DMS79 treated with DMSO at 0.1 percent for 48 hours (cell line): ENCODE measurements at regions not wholly inside any gene's neighbourhood (a gene's known extent, or its start where the extent isn't known, plus 50 kb on each side); places are given as distances from the start of the nearest gene placed in this dataset.

ENCODE experiments used
- DNase-seq: peaks from one replicate; lab custom pipeline; 2025; lab: John Stamatoyannopoulos, UW

- DNase-seq: no peak
Observed at GRCh38 chr14:86613126-86613525, 1083.2 kb downstream of the FLRT2 start.

DNA sequence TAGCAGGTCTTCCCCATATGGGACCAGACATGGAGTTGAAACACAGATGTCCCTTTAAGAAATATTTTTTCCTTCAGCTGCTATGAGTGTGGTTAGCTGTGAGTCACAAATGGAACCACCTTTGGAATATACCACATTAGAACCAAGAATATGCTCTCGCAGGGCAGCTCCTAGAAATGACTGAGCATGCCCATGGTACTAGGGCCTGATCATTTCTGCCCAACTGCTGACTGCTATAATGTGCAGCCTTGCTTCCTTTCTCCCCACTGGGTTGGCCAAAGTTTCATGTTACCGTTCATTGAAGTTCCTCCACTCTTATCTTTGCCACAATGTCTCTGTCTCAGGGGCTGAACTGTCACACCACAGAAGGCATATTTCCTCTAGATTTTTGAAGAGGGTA is 1074.6 kb downstream of the FLRT2 start:
- no peak for DNase-seq

- no peak for DNase-seq
Observed at GRCh38 chr14:86602263-86602662, 1072.3 kb downstream of the FLRT2 start.

- no peak for DNase-seq
Observed at GRCh38 chr14:86601813-86602212, 1071.9 kb downstream of the FLRT2 start.

DNA sequence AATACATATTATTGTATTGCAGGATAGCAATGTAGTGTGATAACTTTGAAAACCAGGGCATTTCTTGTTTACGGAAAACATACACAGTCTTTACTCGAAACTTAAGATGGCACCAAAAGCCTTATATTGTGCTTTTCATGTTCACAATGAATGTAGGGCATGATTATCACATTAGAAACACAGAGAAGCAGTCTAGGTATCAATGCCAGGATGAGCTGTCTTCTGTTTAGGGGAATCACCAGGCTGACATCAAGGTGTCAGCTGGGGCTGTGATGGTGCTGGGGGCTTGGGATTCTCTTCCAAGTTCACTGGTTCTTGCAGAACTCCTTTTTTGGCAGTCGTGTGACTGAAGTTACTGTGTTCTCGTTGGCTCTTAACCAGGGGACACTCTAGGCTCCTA is 1067.3 kb downstream of the FLRT2 start:
- DNase-seq: no peak

- no peak for DNase-seq
Observed at GRCh38 chr14:86596024-86596423, 1066.1 kb downstream of the FLRT2 start.

- DNase-seq: no peak
Observed at GRCh38 chr14:86575141-86575540, 1045.2 kb downstream of the FLRT2 start.

DNA sequence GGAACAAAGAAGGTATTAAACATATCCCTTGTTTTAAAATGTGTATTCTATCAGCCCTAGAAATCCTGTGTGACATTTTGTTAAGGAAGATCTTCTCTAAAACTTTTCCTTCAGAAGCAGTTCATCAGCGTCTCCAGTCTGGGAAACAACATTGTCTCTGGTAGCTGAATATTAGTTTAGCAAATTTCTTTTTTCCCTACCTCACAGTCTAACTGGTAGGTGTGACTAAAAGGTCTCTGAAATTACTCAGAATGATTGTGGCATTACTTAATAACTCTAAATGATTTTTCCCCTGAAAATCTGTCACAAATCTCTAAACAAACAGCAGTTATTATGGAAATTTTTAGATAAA is 1044.8 kb downstream of the FLRT2 start:
- DNase-seq: no peak

DNA sequence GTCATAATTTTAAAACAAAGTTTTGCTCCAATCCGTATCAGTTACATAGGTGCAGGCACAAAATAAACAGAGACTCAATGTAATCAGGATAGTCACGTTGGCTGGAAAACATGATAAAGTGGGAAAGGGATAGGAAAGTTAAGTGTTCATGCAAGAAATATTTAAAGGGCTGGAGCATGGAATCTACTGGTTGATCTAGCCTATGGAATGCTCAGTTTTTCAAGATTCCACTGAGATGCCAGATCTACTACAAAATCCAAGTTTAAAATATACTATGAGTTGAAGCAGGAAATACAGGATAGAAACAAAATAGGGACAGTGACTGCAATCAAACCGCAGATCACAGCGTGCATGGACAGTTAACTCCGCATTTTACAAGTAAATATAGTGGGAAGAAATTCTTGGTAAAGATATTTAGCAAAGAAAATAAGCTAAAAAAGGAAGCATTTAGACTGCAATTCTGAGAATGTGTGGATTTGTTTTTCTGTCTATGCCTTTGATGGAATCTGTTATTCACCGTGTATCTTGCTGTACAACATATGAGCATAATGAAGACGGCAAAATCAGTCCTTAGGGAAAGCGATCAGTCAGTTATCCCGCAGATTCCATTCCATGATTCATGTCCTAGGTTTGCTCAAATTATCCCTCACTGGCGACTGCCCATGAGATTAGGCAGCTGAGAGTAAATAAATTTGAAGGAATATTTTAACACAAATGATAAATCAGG is 1044.3 kb downstream of the FLRT2 start:
- no peak for DNase-seq

DNA sequence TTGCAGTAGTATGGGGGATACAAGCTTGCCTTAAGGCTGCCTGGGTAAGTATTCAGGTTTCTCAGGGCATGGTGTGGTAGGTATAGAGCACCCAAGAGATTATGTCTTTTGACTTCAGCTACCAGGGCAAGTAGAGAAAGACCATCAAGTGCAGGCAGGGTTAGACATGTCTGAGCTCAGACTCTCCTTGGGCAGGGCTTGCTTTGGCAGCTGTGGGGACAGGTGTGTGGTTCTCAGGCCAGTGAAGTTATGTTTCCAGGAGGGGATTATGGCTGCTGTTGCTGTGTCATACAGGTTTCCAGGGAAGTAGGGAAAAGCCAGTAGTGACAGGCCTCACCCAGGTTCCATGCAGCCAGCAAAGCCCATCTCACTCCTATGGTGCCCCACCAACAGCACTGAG is 1040.4 kb downstream of the FLRT2 start:
- no peak for DNase-seq

DNA sequence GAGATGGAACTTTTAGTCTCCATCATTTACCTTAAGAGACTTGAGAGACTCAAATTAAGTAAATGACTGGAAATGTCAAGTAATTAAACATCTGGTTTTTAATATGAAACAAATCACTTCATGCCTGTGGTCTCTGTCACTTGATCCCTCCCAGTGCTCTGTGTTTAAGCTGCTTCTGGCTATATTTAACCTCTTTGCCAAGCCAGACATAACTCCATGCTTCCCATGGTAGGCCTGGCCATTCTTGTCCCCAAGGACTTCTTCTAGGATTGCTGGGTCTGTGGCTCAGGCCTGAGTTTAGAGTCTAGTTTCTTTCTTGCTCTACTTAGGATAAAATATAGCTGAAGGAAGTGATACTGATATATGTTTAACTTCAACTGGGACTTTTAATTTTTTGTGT is 1013.6 kb downstream of the FLRT2 start:
- DNase-seq: no peak

DNA sequence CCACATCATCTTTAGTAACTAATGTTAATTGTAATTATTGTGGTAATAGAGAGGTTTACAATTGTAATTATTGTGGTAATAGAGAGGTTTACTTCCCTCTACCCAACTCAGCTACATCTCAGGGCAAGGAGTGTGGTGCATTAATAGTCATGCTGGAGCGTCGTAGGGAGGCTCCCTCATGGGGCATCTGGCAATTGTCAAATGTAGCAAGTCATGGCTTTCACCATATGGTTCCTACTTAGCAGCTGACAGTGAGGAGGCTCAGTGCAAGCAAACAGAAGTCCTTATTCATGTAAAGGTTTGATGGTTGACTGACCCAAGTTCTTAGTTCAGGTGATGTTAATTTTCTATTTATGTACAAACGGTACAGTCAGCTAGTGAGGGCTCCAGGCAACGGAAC is 1012.0 kb downstream of the FLRT2 start:
- DNase-seq: no peak

- no peak for DNase-seq
Observed at GRCh38 chr14:86540636-86541247, 1010.8 kb downstream of the FLRT2 start.

- no peak for DNase-seq
Observed at GRCh38 chr14:86539361-86540070, 1009.6 kb downstream of the FLRT2 start.

DNA sequence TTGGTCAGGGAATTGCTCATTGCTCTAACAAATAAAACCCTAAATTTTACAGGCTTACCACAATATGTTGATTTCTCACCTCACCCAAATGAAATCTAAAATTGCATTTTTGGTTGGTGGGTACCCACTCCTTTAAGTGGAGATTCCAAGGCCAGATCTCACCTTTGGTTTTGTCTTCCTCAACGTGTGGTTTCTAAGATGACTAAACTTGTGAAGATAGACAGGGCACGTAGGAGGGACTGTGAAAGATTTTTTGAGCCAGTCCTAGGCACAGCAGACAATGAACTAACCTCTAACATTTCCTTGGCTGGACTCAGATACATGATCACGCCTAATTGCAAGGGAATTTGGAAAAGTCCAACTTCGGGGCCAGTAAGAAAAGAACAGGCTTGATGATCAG is 1003.9 kb downstream of the FLRT2 start:
- no peak for DNase-seq

DNA sequence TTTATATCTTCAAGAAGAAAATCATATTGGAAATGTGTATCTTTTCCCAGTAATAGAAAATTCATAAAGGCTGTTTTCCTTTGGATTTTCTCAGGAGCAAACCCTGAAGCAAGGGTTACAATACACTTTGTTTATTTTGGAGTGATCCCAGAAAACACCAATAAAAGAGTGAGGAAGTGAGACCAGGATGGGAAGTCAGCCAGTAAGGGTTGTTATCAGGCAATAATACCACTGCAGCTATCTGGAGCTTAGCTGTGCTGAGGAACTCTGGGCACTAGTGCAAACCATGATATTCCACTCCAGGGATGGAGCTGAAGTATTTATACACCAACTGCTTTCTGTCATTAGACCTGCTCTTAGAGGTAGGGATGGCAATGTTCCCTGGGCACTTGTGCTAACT is 1002.3 kb downstream of the FLRT2 start:
- peak; percentile 18 for DNase-seq

DNA sequence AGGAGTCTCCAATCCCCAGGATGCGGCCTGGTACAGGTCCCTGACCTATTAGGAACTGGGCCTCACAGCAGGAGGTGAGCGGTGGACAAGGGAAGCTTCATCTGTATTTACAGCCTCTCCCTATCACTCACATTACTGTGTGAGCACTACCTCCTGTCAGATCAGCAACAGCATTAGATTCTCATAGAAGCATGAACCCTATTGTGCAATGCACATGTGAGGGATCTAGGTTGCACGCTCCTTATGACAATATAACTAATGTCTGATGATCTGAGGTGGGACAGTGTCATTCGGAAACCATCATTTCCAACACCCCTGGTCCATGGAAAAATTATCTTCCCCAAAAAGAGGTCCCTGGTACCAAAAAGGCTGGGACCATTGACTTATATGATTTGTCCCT is 1000.5 kb downstream of the FLRT2 start:
- no peak for DNase-seq

DNA sequence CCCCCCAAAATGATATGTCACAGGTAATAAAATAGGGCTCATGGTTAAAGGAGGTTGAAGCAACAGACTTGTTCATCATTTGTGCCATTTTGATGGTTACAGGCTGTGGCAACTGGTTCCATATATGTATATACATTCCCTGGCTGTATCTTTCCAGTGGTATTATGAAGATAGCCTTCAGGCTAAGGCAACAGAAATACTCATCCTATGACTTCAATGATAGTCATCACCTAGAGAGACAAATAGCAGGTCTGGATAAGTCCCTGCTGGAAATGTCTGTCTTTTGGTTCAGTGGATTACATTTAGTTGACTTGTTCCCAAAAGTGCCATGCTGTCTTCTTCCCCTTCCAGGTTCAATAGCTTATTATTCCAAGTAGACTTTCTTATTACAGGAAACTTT is 997.4 kb downstream of the FLRT2 start:
- no peak for DNase-seq

- DNase-seq: no peak
Observed at GRCh38 chr14:86525673-86526072, 995.7 kb downstream of the FLRT2 start.

DNA sequence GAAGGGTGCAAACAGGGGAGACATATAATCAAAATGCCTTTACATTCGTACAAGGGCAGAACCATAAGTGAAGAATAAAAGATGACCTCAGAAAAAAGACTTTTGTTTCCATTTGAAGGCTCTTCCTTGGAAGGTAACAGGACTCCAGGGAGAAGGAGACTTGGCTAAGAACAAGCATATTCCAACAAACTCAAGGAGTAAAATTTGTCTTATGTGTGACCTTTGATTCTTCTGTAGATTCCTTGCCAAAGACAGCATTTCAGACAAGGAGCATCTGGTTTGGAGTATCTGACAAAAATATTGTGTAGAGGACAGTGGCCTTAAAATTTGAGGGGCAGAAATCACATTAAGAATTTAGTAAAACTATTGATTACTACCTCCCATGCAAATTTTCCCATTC is 991.9 kb downstream of the FLRT2 start:
- DNase-seq: no peak

DNA sequence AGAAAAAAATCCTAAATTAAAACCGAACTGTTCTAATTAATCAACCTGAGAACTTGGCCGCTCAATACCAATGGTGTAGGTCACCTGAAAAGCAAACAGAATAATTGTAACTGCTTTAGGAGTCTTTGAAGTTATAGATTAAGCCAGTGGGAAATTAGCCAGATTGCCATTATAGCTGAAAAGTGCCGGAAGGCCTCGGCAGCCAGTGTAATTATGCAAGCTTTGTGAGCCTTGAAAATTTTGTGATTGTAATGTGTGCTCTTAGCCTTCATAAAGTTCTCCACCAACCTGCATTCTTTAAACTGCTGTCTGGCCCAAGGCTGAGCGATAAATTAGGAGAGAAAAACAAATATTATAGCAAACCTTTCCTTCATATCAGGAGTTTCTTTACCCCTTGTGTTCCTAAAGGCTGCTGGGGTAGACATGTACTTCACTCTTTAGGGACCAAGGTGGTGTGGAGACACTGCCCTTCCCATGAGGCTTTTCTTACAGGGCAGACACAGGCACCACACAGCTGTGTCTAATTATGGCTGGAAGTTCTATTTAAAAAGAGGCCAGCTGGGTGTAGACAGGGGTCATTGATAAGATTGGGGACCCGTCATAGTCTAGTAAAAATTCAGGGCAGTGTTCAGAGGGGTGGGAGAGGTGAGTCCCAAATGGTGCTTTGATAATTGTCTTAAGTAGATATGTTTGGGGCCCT is 991.2 kb downstream of the FLRT2 start:
- DNase-seq: no peak

DNA sequence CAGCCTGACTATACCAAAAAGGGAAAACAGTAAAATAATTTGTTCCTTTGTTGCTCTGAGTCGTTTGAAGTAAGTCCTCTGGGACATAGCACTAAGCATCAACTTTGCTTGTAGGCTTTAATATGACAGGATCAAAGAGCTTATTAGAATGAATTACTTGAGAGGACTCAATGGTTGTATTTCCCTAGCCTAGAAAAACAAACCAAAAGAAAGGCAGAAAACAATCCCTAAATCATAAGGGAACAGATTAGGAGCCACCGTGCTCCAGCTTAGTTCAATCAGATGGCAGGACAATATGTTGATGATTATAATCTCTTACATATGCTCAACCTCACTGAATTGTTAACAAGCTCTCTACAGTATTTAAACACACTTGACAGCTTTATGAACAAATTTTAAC is 988.4 kb downstream of the FLRT2 start:
- no peak for DNase-seq

DNA sequence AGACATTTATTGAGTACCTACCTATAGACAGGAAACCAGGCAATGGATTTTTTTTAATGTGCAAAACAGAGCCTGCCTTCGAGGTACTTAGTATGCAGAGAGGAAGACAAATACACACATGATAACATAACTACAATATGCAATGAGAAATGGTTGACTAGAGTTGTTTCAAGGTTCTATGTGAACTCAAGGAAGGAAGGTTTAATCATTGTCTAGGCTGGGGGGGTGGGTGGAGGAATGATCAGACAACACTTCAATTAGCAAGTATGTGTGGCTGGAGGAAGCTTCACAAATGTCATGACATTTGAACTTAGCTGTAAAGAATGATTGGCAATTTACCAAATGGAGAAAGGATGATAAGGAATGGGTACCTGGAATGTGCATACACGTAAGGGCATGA is 985.3 kb downstream of the FLRT2 start:
- DNase-seq: no peak
